GM18867 (cell line): ENCODE measurements at regions not wholly inside any gene's neighbourhood (a gene's known extent, or its start where the extent isn't known, plus 50 kb on each side); places are given as distances from the start of the nearest gene placed in this dataset.
A peak's percentile ranks its signal among the peaks of the same experiment; 100 is the strongest.
"Not testable (repeated sequence)": the region's sequence is repeated elsewhere in the genome, so short reads cannot be mapped to it uniquely, and the experiment has no call there.

ENCODE experiments used
- ATAC-seq: cut with Tn5 transposase; IDR thresholded peaks from one replicate; pipeline ENCODE4 v1.9.1; 2021; ENCODE audit warnings: mild to moderate bottlenecking, moderate library complexity; ENCODE audit not compliant: unreplicated experiment

DNA sequence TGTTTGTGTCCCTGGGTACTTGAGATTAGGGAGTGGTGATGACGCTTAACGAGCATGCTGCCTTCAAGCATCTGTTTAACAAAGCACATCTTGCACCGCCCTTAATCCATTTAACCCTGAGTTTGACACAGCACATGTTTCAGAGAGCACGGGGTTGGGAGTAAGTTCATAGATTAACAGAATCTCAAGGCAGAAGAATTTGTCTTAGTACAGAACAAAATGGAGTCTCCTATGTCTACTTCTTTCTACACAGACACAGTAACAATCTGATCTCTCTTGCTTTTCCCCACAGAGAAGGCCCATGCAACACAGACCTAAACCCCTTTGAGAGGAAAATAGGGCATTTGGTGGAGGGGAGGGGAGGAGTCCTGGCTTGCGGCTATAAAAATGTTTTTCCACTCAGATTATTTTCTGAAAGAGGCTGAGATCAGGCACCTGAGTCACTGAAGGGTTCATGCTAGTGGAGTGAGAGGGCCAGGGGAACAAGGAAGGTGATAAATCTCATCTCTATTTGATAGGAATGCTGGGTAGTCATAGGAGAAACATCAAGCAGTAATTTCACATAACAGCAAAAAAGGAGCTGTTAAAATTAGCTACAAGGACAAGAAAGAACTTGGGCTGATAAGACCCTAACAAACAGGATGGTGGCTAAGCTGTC is 136.9 kb downstream of the OR2B2 start:
- not testable (repeated sequence) for ATAC-seq

DNA sequence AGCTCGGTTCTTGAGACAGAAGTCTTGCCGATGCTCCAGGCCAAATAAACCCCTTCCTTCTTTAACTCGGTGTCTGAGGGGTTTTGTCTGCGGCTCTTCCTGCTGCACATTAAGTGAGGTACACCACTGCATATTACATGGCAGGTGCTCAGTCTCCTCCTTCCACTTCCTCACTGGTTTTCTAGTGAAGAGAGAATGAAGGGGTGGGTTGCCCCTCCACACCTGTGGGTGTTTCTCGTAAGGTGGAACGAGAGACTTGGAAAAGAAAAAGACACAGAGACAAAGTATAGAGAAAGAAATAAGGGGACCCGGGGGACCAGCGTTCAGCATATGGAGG is 138.0 kb downstream of the OR2B2 start:
- not testable (repeated sequence) for ATAC-seq

DNA sequence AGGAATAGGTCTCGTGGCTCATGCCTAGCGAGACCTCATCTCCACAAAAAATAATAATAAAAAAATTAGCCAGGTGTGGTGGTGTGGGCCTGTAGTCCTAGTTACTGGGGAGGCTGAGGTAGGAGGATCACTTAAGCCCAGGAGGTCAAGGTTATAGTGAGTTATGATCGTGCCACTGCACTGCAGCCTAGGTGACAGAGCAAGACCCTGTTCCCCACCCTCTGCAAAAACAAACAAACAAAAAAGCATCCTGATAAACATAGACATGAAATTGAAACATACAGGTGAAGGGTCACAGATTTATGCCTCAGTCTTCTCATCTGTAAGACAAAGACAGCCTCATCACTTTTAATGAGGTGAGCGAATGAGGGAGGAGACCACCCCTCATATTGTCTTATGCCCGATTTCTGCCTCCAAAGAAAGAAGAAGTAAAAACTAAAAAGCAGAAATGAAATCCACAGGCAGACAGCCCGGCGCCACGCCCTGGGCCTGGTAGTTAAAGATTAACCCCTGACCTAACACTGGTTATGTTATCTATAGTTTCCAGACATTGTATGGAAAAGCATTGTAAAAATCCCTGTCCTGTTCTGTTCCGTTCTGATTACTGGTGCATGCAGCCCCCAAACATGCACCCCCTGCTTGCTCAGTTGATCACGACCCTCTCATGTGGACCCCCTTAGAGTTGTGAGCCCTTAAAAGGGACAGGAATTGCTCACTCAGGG is 138.5 kb downstream of the OR2B2 start:
- ATAC-seq, result not testable (repeated sequence)

DNA sequence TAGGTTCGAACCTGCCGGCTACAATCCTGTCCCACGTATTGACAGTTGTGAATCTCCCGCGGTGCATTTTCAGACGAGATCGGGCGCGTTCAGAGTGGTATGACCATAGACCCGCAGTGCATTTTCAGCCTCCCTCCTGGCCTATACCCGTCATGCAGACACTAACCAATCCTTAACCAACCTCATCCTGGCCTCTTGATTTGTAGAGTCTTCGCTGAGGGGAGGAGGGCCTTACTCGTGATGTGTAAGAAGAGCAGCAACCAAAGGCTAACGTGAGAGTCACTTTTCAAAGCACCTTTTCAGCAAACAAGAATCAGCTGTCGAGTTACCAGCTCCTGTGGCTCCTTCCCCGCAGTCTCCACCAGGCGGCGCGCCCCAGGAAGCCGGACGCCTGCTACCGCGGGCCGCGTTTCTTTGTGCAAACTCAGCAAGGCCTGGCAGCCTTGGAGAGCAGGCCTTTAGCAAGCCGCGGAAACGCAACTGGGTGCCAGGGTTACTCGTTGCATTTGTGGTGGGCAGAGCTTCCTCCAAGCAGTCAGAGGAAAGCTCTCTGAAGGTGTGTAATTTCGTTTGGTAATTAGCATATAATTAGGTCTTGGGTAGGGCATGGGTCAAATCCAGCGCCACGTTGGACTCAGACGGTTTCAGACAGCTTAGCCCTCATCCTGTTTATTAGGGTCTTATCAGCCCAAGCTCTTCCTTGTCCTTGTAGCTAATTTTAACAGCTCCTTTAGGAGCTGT is 139.8 kb downstream of the OR2B2 start:
- ATAC-seq, result peak; percentile 72

DNA sequence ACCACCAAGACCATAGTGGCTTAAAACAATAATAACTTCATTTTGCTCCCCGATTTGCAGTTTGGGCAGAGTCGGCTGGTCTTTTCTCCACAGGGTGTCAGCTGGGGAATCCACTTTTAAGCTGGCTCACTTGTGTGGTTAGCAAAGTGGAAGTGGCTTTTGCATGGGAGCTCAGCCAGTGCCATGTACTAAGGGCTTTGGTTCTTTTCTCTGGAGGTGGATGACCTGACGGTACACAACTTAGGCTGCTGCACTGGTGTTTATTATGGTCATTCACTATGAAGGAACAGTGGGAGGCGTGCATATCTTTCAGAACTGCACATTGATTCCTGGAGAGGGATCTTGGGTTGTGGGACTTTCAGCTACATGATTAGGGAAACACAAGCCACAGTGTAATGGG is 141.0 kb downstream of the OR2B2 start:
- ATAC-seq, result no peak

DNA sequence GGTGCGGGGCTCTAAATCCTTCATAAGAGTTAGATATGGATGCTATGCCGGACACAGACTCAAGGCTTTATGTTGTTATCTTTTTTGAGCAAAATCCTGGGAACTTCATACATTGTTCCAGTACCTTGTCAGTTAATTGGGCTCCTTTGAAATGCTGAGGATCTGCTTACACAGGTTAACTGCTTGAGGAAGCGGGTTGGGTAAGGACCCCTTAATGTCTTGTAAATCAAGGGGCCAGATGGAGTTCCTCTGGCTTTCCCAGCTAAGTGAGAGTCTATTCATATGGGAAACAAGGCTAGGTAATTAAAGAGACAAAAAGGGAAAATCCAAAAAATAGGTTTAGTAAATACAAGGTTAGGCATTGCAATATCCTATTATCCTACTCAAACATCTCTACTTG is 141.5 kb downstream of the OR2B2 start:
- no peak for ATAC-seq

DNA sequence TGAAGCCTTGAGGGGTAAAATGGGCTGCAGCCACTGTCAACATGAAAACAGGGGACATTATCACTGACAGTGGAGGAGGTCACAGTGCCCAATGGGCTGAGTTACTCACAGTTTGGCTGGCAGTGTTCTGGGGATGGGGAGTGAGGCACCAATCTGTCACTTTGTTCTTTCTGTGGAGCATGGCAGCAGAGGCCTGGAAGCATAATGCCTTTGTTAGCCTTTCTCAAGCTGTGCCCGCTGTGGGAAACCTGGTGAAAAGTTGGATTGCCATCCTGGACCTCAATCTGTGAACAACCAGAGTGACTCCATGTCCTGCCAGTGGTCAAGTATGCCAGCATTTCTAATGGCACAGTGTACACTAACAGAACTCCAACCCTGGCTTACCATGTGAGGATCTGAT is 143.6 kb downstream of the OR2B2 start:
- no peak for ATAC-seq

DNA sequence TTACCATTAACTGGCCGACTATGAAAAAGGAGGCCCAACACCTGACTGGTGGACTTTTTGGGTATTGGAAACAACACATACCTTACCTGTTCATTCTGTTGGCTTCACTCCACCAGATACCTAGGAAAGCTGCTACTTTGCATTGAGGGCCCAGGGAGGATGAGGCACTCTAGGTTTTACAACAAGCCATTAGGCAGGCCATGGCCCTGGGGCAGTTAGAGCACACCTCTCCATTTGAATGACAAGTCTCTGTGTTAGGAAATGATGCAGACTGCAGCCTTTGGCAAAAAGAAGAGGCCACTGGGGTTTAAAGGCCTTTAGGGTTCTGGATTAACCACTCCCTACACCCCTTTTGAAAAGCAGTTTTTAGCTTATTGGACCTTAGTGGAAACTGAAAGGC is 144.3 kb downstream of the OR2B2 start:
- ATAC-seq, result no peak

DNA sequence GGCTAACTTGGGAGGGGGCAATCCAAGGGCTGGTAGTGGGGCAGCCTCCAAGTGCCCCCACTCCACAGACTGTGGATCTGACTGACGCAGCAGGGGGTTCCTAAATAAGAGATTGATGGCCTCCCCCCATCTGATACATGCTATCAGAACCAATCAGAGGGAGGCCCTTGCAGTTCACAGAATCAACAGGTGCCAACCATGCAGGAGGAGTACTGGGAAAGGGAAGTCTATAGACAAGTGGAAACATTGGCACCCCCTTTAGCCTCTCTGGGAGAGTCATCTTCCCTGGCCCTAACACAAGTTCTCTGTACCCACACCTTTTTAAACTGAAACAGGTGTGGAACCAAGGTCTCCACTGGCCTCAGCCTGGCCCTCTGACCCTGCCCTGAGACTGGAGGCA is 145.8 kb downstream of the OR2B2 start:
- no peak for ATAC-seq

DNA sequence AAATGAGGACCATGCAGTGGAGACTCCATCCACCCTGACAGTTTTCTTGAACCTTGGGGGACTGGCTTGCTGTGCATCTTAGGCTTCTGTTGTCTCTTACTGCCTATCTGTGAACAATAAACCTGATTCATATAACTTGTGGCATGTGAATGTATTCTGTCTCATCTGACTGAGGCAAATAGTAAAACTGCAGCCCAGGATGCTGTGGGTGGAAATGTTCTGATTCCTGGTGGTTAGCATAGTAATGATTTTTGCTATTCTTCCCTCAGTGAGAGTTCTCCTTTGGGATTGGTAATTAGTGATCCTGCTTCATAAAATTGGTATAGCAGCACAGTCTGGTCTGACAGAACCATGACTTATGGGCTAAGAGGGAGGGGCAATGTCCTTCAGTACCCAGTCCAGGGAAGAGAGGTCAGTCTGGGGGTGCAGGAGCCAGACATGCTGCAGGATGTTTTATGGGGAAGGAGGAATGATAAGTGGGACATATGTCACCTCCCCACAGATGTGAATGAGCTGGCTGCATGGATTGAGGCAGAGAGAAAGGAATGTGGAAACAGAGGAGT is 147.1 kb downstream of the OR2B2 start:
- ATAC-seq, result no peak

DNA sequence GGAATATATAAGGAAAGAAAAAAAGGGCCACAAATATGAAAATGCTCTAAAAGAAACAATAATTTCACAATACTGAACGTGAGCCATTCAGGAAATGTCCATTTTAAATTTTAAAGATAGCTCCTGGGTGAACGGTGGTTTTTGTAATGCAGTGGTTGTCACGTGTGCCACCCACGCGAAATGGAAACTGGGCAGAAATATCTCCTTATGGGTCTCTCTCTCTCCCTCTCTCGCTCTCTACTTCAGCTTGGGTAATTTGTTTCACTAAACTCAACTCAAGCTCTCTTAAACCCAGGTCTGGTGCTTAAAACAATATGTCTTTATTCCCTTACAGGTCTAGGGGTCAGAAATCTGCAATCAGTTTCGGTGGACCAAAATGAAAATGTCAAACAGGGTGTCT is 150.8 kb downstream of the OR2B2 start:
- peak; percentile 40 for ATAC-seq

DNA sequence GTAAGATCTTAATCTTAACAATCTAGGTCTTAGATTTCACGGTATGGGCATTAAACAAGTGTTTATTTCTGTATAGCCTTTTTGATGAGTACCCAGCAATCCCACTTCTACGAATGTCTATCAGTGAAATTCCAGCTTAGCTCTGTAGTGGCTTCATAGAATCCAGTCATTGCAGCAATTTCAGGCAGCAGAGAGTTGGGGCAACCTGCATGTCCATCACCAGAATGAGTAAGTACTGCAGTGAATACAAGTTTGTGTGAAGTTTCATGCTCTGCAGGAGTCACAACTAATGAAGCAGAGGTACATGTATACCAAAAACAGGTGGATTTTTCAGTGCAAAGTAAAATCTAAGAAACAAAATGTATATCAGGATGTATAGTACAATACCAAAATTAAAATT is 151.7 kb downstream of the OR2B2 start:
- ATAC-seq, result no peak

DNA sequence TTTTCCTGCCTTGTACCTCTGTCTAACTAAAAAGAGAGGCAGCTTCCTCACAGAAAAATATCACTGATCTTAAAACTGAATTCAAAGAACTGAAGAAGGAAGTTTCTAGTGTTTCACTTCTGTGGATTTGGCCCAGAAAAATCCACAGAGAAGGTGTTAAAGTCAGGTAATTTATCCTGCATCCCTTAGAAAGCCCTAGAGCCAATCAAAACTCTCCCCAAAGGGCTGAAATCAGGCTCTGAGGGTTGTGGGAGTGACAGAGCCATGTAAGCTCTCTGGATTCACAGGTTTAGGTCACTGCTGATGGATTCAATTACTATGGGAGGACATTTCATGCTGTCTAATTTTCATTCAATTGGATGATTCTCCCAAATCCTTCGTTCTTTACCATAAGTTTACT is 152.3 kb downstream of the OR2B2 start:
- no peak for ATAC-seq

DNA sequence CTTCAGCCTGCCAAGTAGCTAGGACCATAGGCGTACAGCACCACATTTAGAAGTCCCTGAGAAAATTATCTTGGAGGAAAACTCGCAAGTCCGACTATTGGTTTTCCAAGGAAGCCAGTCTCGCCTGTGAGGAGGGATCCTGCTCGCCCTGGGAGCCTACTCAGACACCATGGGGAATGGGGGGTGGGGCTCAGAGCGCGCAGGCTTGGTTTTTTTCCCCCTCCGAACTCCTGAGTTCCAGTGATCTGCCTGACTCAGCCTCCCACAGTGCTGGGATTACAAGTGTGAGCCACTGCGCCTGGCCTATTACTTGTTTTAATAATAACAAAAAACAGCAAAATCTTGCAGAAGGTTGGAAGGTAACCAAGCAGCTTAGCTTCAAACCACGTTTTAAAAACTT is 153.7 kb downstream of the OR2B2 start:
- no peak for ATAC-seq

DNA sequence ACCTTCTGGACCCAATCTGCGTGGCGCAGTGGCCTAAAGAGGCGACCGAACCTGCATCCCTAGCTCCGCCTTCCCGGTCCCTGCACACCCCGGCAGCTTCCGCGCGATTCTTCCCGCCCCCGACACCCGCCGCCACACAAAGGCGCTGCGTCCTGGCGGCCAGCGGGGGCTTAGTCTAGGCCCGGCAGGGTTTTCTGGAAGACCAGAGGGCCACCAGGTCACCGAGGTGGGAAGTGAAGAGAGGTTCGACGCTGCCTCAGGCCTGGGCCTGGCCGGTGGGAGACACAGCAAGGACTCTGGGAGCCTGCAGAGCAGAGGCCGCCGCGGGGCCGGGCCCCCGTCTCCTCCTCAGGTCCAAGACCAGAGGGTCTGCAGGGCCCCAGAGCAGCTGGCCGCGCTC is 154.9 kb downstream of the OR2B2 start:
- no peak for ATAC-seq

DNA sequence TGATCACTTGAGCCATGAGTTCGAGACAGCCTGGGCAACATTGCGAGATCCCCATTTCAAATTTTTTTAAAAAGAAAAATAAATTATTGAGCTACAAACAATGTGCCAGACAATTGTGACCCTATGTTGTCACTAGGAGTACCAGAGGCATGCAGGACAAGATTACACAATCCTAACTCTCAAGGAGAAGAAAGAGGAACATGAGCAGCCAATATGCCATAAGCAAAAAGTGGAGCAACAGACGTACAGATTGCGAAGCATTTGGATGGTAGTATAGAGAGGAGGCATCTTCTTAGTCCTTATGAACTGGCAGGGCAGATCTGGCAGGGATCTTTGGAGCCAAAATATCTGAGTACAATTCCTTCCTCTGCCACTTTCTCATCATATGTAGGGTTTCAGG is 156.4 kb downstream of the OR2B2 start:
- no peak for ATAC-seq

DNA sequence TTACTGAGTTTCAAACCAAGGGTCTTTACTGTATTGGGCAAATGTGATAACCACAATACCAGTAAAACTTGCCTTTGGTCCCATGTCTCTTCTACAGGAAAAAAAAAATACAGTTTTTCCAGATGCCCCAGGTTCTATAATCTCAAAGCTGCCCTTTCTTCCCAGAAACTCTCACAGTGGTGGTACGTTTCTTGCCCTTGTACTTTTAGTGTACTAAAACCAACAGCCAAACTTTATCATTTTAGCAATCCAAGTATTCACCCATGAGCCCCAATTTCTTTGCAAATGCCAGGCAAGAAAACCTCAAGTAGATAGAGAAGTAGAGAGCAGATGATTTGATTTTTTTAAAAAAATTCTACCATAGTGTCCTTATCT is 157.8 kb downstream of the OR2B2 start:
- ATAC-seq, result no peak

DNA sequence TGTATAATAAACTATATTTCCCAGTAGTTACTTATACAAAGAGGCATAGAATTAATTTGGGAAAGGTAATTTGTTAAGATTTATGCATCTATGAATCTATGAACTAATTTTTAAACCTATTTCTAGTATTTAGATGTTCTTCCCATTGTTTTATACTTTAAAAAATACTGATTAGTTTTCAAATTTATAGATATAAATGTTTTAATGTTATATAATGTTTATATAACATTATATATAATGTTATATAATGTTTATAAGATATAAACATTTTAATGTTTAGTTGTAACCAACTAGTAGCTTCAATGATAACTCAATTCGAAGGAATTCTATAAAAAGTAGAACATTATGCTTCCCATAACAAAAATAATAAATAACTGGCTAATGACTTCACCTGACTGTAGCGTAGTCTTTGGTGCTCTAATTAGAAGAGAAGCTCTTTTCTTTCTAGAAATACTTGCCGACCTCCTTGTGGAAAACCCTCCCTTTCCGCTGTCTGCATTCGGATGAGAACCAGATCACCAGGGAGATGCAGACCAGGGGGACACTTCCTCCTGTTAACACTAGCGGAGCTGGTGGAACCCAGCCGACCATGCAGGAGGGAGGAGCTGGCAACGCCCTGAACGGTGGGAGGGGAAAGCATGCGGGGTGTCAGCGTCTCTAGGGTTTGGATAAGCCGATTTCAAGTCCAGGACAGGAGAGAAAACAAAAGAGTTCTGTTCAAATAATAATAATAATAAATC is 158.4 kb downstream of the OR2B2 start:
- peak; percentile 55 for ATAC-seq

DNA sequence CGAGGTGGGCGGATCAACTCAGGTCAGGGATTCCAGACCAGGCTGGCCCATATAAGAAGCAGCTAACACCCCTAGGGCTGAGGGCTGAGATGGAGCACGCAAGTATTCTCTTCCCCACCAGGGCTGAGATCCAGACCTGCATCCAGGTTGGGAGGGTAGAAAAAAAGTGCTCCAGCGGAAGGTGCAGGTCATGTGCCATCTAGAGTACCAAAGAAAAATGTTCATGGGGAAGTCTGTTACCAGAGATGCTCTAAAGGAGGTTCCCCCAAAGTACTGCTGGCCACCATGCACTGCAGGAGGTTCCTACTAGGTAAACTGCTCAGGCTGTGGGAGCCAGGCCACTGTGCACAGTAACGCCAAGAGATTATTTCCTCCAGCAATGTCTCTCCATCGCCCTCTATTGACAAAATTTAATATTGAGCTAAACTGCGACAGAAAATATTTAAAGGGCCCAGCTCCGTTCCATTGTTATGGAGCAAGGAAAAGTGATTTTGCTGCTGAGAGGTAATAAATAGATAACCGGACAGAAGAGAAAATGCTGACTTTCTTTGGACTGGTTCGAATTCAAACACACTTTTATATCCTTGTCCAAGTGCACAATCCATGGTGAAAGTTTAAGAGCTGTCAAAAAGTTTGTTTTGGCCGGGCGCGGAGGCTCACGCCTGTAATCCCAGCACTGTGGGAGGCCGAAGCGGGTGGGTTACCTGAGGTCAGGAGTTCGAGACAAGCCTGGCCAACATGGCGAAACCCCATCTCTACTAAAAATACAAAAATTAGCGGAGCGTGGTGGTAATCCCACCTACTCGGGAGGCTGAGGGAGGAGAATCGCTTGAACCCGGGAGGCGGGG is 159.9 kb downstream of the OR2B2 start:
- ATAC-seq, result peak; percentile 40

DNA sequence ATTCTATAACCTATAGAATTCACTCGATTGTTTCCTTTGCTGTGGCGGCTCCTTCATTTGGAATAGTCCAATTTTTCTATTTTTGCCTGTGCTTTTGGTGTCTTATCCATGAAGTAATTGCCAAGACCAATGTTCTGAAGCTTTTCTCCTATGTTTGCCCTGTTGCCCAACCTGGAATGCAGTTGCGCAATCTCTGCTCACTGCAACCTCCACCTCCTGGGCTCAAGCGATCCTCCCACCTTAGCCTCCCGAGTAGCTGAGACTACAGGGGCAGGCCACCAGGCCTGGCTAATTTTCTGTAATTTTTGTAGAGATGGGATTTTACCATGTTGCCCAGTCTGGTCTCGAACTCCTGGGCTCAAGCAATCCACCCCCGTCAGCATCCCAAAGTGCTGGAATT is 163.5 kb downstream of the OR2B2 start:
- no peak for ATAC-seq
